NCI-H128 (cell line): ENCODE measurements at regions not wholly inside any gene's neighbourhood (a gene's known extent, or its start where the extent isn't known, plus 50 kb on each side); places are given as distances from the start of the nearest gene placed in this dataset.

Source experiments
- DNase-seq: peaks from one replicate; lab custom pipeline; 2025; ENCODE audit not compliant: unreplicated experiment; lab: John Stamatoyannopoulos, UW

GRCh38 chr9:81490605-81491331, 198.6 kb downstream of the TLE1 start:
- DNase-seq = no peak

GRCh38 chr9:81489046-81489445, 200.3 kb downstream of the TLE1 start:
- DNase-seq = no peak

GRCh38 chr9:81480828-81481604, 208.3 kb downstream of the TLE1 start:
- no peak for DNase-seq

GRCh38 chr9:81479573-81479972, 209.8 kb downstream of the TLE1 start:
- no peak for DNase-seq

- no peak for DNase-seq
Observed at GRCh38 chr9:81477669-81478068, 211.7 kb downstream of the TLE1 start.

GRCh38 chr9:81476813-81477490, 212.4 kb downstream of the TLE1 start:
- DNase-seq = no peak

- DNase-seq = no peak
Observed at GRCh38 chr9:81474792-81475191, 214.6 kb downstream of the TLE1 start.

- DNase-seq = no peak
Observed at GRCh38 chr9:81474125-81474524, 215.2 kb downstream of the TLE1 start.

GRCh38 chr9:81473708-81474107, 215.6 kb downstream of the TLE1 start:
- DNase-seq = no peak

GRCh38 chr9:81473206-81473605, 216.1 kb downstream of the TLE1 start:
- DNase-seq = no peak

- DNase-seq = no peak
Observed at GRCh38 chr9:81472701-81473100, 216.6 kb downstream of the TLE1 start.

GRCh38 chr9:81470864-81471263, 218.5 kb downstream of the TLE1 start:
- no peak for DNase-seq

GRCh38 chr9:81468084-81468595, 221.2 kb downstream of the TLE1 start:
- DNase-seq = no peak

- DNase-seq = no peak
Observed at GRCh38 chr9:81466981-81467380, 222.4 kb downstream of the TLE1 start.

- no peak for DNase-seq
Observed at GRCh38 chr9:81465468-81466011, 223.8 kb downstream of the TLE1 start.

GRCh38 chr9:81462801-81463200, 226.5 kb downstream of the TLE1 start:
- no peak for DNase-seq

- DNase-seq = no peak
Observed at GRCh38 chr9:81461196-81461595, 228.2 kb downstream of the TLE1 start.

GRCh38 chr9:81460693-81461092, 228.7 kb downstream of the TLE1 start:
- no peak for DNase-seq

- DNase-seq = no peak
Observed at GRCh38 chr9:81459591-81459990, 229.8 kb downstream of the TLE1 start.

- DNase-seq = no peak
Observed at GRCh38 chr9:81456431-81457006, 232.8 kb downstream of the TLE1 start.
